ENCODE measurements at regions not wholly inside any gene's neighbourhood (a gene's known extent, or its start where the extent isn't known, plus 50 kb on each side); places are given as distances from the start of the nearest gene placed in this dataset.

DNA sequence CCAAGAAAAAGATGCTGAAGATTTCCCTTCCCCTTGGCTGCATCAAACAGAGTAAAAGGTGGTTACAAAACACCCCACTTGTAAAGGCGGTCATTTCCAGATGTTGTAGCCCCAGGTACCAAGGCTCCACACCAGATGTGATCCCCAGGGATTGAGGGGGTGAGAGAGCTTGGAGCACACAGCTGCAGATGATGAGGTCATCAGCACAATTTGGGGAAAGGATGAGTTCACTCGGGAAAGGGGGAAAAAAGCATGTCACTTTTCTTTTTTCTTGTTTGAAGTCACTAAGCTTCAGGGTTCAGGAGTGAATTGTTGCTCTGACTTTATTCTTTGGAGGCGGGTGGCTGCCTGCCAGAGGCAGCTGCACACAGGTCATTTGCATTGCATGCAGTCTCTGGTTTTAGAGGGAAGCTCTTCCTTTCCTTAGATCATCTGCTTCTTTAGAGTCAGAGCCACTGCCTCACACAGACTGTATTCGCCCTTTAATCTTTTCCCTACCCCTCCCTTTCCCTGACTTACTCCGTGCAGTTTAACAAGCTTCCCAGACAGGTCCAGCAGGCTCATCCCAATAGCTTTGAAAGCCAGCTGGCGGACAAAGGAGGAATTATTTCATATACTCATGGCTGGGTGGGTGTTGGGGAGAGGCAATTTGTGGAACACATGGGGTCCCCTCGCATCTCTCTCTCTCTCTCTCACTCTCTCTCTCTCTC, 409.3 kb upstream of the SLC24A2 start:
- no peak for DNase-seq (ENCODE audit: low spot score)

DNA sequence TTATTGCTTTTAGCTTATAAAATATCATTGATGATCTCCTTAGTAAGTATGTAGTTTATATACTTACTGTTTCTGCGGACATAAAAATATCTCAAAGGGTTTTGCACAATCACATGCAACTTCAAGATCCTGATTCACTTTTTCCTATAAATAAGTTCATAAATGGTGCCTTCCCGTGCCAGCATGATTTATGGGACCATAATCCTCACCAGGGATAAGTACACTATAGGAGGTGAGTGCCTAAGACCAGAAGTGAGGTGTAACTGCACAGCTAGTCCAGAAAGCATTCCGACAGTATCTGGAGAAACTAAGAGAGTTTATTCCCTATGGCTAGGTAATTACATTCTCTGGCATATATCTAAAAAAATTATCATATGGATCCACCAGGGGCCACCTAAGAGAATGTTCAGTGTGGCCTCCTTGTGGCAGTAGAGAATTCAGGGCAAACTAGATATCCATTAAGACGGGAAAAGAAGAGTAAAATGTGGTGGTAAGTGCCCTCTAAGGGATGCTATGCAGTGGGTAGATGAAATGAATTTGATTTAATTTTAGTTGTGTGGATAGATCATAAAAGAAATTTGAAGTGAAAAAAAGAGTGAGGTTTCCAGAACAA, 402.5 kb upstream of the SLC24A2 start:
- DNase-seq (ENCODE audit: low spot score), result no peak

GRCh38 chr9:20189871-20190270, 401.0 kb upstream of the SLC24A2 start:
- no peak for DNase-seq (ENCODE audit: low spot score)

- DNase-seq (ENCODE audit: low spot score), result no peak
Measured at GRCh38 chr9:20188616-20189369, 400.0 kb upstream of the SLC24A2 start.

DNA sequence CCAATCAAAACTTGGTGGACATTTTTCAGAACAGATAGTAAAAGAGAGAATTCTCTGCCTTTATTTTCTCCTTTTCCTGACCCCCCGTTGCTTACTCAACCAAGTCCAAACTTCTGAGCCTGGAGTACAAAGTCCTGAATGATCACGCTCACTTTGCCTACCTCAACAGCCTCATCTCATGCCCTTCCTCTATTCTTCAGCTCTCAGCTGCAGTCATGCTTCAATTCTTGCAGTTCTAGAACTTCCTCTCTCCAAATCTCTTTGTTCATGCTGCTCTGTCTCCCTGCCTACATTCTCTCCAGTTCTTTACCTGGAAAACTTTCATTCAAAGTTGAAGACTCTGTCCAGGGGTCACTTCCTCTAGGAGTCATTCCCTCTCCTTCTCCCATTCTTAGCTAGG, 398.5 kb upstream of the SLC24A2 start:
- DNase-seq (ENCODE audit: low spot score), result no peak

- DNase-seq (ENCODE audit: low spot score), result no peak
Measured at GRCh38 chr9:20186823-20187222, 398.0 kb upstream of the SLC24A2 start.

DNA sequence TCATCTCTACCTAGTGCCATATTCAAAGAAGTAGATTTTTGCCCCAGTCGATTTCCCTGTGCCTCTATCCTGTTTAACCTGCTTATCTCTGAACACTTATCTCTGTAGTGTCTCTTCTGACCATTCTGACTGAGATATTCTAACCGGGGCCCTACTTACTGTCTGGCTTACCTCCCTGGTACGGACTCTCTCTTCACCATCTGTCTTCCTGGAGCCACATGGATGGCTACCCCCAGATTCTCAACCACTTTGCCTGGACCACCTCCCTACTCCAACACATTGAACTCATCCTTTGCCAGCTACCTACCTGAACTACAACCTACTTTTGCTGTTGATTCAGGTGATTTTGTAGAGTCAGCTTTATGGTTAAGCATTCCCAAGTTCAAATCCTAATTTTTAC, 397.4 kb upstream of the SLC24A2 start:
- DNase-seq (ENCODE audit: low spot score), result no peak

DNA sequence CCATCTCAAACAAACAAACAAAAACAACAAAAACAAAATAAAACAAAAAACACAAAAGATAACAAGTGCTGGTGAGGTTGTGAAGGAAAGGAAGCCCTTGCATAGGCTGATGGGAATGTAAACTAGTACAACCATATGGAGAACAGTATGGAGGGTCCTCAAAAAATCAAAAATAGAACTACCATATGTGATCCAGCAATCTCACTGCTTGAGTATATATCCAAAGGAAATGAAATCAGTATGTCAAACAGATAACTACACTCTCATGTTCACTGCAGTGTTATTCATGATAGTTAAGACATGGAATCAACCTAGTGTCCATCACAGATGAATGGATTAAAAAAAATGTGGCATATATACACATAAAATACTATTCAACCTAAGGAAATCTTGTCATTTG, 395.7 kb upstream of the SLC24A2 start:
- DNase-seq (ENCODE audit: low spot score), result no peak

DNA sequence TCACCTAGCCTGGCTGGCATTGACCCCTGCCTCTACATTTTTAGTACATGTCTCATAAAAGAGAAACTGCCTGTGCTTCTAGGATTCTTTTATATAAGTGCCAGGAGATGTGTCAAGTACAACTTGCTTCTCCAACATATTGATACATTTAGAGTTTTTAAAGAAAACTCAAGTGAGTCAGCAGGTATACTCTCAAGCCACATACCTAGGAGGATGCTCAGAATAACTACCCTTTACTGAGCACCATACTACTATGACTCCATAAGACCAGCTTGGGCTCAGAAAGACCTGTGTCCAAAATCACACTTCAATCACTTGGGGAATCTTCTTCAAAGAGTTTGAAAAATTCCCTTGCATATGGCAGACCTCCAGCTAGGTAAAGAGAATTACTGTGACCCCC, 389.8 kb upstream of the SLC24A2 start:
- no peak for DNase-seq (ENCODE audit: low spot score)

GRCh38 chr9:20178197-20178596, 389.4 kb upstream of the SLC24A2 start:
- no peak for DNase-seq (ENCODE audit: low spot score)

DNA sequence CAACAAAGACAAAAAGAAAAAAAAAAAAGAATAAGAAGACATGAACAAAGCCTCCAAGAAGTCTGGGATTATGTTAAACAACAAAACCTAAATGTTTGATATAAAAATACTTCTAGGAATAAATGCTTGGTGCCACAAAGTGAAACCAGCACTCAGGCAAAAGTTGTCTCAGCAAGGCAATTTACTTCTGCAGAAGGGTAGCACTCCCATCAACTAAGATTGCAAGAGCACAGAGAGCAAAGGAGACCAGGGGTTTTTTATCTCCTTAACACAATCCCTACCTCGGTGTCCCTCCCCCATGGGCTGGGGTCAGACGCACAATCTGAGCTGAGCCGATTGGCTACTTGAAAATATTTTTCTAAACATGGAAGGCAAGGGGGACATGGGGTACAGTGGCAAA, 381.3 kb upstream of the SLC24A2 start:
- no peak for DNase-seq (ENCODE audit: low spot score)

GRCh38 chr9:20152151-20152725, 363.4 kb upstream of the SLC24A2 start:
- no peak for DNase-seq (ENCODE audit: low spot score)

DNA sequence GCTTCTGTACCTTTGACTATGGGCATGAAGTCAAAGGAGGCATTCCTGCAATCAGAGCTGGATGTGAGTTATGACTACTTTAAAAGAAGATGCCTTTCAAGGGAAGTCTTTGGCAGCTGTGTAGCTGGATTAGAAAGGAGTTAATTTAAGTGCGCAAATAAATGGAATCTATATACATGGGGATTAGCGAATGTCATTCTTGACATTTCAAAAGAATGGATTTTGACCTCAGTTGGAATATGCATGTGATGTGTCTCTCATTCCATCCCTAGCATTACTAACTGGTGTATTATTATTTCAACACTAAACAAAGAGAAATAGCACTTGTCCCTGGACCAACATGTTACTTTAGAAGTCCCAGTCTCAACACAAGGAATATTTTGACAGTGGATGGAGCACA, 359.6 kb upstream of the SLC24A2 start:
- DNase-seq (ENCODE audit: low spot score), result no peak

- DNase-seq (ENCODE audit: low spot score), result no peak
Measured at GRCh38 chr9:20144197-20144596, 355.4 kb upstream of the SLC24A2 start.

GRCh38 chr9:20139763-20140290, 351.0 kb upstream of the SLC24A2 start:
- DNase-seq (ENCODE audit: low spot score), result no peak

- no peak for DNase-seq (ENCODE audit: low spot score)
Measured at GRCh38 chr9:20138841-20139240, 350.0 kb upstream of the SLC24A2 start.

DNA sequence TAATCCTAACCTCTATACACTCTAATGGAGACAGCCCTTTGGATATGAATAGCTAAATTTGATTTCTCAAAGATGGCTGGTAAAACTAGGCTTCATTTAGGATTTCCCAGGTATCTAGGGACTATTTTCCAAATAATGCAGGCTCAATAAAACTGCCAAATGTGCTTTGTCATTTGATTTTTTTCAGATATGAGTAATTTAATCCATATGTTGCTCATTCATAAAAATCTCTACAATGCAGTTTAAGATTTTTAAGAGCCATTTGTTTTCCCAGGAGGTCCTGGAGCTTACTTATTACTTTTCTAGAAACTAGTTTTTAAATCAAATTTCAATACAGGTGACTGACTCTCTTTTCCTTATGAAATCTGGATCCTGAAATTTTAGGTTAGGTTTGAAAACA, 349.3 kb upstream of the SLC24A2 start:
- DNase-seq (ENCODE audit: low spot score), result no peak

GRCh38 chr9:20137425-20137824, 348.6 kb upstream of the SLC24A2 start:
- no peak for DNase-seq (ENCODE audit: low spot score)

DNA sequence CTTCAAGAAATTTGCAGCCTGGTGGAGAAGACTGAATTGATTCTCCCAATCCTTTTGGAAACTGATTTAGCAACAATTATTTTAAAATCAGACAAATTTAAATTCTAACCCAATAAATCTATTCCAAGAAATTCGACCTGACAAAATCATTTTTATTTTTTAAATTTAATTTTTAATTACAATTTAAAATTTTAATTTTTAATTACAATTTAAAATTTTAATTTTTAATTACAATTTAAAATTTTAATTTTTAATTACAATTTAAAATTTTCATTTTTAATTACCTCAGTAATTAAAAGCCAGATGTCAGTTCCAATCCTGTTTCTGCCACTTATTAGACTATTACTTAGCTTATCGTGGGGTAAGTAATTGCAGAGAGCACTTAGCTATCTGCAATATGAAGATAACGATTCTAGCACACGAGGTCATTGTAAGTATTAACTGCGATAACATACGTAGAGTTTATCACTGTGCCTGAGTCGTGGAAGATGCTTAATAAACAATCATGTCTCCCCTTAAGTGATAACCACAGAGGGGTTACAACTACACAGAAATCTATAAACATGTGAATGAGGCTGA, 346.4 kb upstream of the SLC24A2 start:
- DNase-seq (ENCODE audit: low spot score), result no peak

DNA sequence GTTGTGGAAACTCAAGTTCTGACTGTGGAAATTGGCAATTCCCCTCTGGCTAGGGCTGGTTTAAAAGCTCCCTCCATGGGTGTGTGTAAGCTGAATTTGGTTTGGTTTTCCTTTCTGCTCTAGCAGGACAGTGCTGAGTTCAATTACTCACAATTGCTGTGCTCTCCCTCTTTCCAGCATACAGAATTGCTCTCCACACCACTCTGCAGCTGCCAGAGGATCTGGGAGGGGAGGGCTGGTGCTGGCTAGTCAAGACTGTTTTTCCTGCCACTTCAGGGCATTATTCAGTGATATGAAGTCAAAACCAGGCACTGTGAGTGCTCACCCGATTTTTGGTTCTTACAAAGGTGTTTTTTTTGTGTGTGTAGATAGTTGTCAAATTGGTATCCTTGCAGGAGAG, 336.9 kb upstream of the SLC24A2 start:
- no peak for DNase-seq (ENCODE audit: low spot score)

- no peak for DNase-seq (ENCODE audit: low spot score)
Measured at GRCh38 chr9:20119566-20119965, 330.7 kb upstream of the SLC24A2 start.

DNA sequence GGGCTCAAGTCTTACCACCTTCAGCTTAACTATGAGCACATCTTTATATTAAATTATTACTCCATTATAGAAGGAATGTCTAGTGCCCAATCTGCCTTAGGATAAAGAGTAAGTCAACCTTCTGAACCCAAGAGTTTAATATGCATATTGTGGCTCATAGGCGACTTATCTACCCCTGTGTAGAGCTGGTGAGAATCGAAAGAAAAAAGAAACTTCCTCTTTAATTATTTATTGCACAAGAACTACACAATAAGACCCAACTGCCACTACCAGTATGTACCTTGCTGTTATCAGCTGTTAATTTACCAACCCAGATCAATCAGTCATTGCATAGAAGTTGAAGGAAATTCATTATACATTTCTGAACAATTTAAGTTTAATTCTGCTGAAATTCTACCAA, 329.1 kb upstream of the SLC24A2 start:
- DNase-seq (ENCODE audit: low spot score), result no peak

All from GM03348 (cell line).